ENCODE measurements at regions not wholly inside any gene's neighbourhood (a gene's known extent, or its start where the extent isn't known, plus 50 kb on each side); places are given as distances from the start of the nearest gene placed in this dataset.
"Not testable (repeated sequence)": the region's sequence is repeated elsewhere in the genome, so short reads cannot be mapped to it uniquely, and the experiment has no call there.

GRCh38 chr6:164377348-164377918, 932.0 kb downstream of the C6orf118 start:
- DNase-seq (ENCODE audit: low spot score) = no peak

GRCh38 chr6:164370773-164371172, 938.6 kb downstream of the C6orf118 start:
- no peak for DNase-seq (ENCODE audit: low spot score)

GRCh38 chr6:164359441-164359840, 944.9 kb downstream of the QKI start:
- DNase-seq (ENCODE audit: low spot score) = no peak

- DNase-seq (ENCODE audit: low spot score) = no peak
Measured at GRCh38 chr6:164359036-164359435, 944.5 kb downstream of the QKI start.

- DNase-seq (ENCODE audit: low spot score) = no peak
Measured at GRCh38 chr6:164356814-164357213, 942.3 kb downstream of the QKI start.

GRCh38 chr6:164347455-164347854, 932.9 kb downstream of the QKI start:
- no peak for DNase-seq (ENCODE audit: low spot score)

- DNase-seq (ENCODE audit: low spot score) = no peak
Measured at GRCh38 chr6:164346631-164347030, 932.1 kb downstream of the QKI start.

- no peak for DNase-seq (ENCODE audit: low spot score)
Measured at GRCh38 chr6:164345806-164346496, 931.4 kb downstream of the QKI start.

GRCh38 chr6:164345327-164345726, 930.8 kb downstream of the QKI start:
- DNase-seq (ENCODE audit: low spot score) = no peak

- DNase-seq (ENCODE audit: low spot score) = no peak
Measured at GRCh38 chr6:164344801-164345291, 930.3 kb downstream of the QKI start.

GRCh38 chr6:164339442-164339841, 924.9 kb downstream of the QKI start:
- DNase-seq (ENCODE audit: low spot score) = not testable (repeated sequence)

GRCh38 chr6:164337925-164338397, 923.4 kb downstream of the QKI start:
- DNase-seq (ENCODE audit: low spot score) = no peak

- no peak for DNase-seq (ENCODE audit: low spot score)
Measured at GRCh38 chr6:164337024-164337924, 922.8 kb downstream of the QKI start.

- no peak for DNase-seq (ENCODE audit: low spot score)
Measured at GRCh38 chr6:164336455-164336854, 921.9 kb downstream of the QKI start.

- DNase-seq (ENCODE audit: low spot score) = no peak
Measured at GRCh38 chr6:164331026-164331425, 916.5 kb downstream of the QKI start.

GRCh38 chr6:164325168-164325567, 910.6 kb downstream of the QKI start:
- DNase-seq (ENCODE audit: low spot score) = no peak

GRCh38 chr6:164322533-164322932, 908.0 kb downstream of the QKI start:
- peak; percentile 32 for DNase-seq (ENCODE audit: low spot score)

- DNase-seq (ENCODE audit: low spot score) = no peak
Measured at GRCh38 chr6:164321297-164321696, 906.8 kb downstream of the QKI start.

- DNase-seq (ENCODE audit: low spot score) = no peak
Measured at GRCh38 chr6:164315376-164315775, 900.9 kb downstream of the QKI start.

- no peak for DNase-seq (ENCODE audit: low spot score)
Measured at GRCh38 chr6:164308339-164308738, 893.8 kb downstream of the QKI start.

GRCh38 chr6:164303102-164303964, 888.8 kb downstream of the QKI start:
- DNase-seq (ENCODE audit: low spot score) = no peak

- DNase-seq (ENCODE audit: low spot score) = no peak
Measured at GRCh38 chr6:164296411-164296810, 881.9 kb downstream of the QKI start.

All from SW480 (cell line).